OCI-LY1 (cell line): ENCODE measurements at regions not wholly inside any gene's neighbourhood (a gene's known extent, or its start where the extent isn't known, plus 50 kb on each side); places are given as distances from the start of the nearest gene placed in this dataset.

Experiments used
- H2AFZ ChIP-seq: fragments of 200-600 bp; sonication (generic), shearing (Covaris generic); 2 replicates; pipeline ENCODE4 v1.6.0; 2014; ENCODE audit warnings: antibody characterized with exemption, mild to moderate bottlenecking, low read length
- H3F3A ChIP-seq: fragments of 200-600 bp; sonication (generic), shearing (Covaris generic); 2 replicates; pipeline ENCODE4 v1.6.0; 2014; ENCODE audit warnings: mild to moderate bottlenecking, antibody characterized with exemption, low read length, moderate library complexity; ENCODE audit not compliant: insufficient read depth
- H3K27ac ChIP-seq: fragments of 200-600 bp; sonication (generic); 2 replicates; pipeline ENCODE4 v1.5.1; 2014; ENCODE audit warnings: low read length, mixed run types, mild to moderate bottlenecking, low read depth; ENCODE audit not compliant: poor library complexity, severe bottlenecking
- H3K27me3 ChIP-seq: fragments of 200-600 bp; sonication (generic); 2 replicates; pipeline ENCODE4 v1.6.0; 2014; ENCODE audit warnings: antibody characterized with exemption, mild to moderate bottlenecking, low read length, moderate library complexity; ENCODE audit not compliant: insufficient read depth
- H3K36me3 ChIP-seq: fragments of 200-600 bp; sonication (generic); 2 replicates; pipeline ENCODE4 v1.6.1; 2014; ENCODE audit warnings: mild to moderate bottlenecking, antibody characterized with exemption, low read length, moderate library complexity, mixed read lengths; ENCODE audit not compliant: insufficient read depth
- H3K4me1 ChIP-seq: fragments of 200-600 bp; sonication (generic); 2 replicates; pipeline ENCODE4 v1.5.1; 2014; ENCODE audit warnings: mild to moderate bottlenecking, low read length, moderate library complexity; ENCODE audit not compliant: insufficient read depth, severe bottlenecking
- H3K4me2 ChIP-seq: fragments of 200-600 bp; sonication (generic), shearing (Covaris generic); 2 replicates; pipeline ENCODE4 v1.6.1; 2014; ENCODE audit warnings: low read length
- H3K4me3 ChIP-seq: fragments of 200-600 bp; sonication (generic); 2 replicates; pipeline ENCODE4 v1.5.1; 2014; ENCODE audit warnings: low read length, low read depth, mild to moderate bottlenecking, mixed read lengths; ENCODE audit not compliant: poor library complexity, severe bottlenecking
- H3K79me2 ChIP-seq: fragments of 200-600 bp; shearing (Covaris generic); 2 replicates; pipeline ENCODE4 v1.6.1; 2016; ENCODE audit warnings: mixed run types, low read length, mixed read lengths; ENCODE audit not compliant: insufficient read depth
- H3K9ac ChIP-seq: fragments of 200-600 bp; sonication (generic), shearing (Covaris generic); 2 replicates; pipeline ENCODE4 v1.6.1; 2014; ENCODE audit warnings: mild to moderate bottlenecking, low read length, mixed read lengths
- H3K9me2 ChIP-seq: fragments of 200-600 bp; sonication (generic), shearing (Covaris generic); 2 replicates; pipeline ENCODE4 v1.6.1; 2014; ENCODE audit warnings: low read depth, mild to moderate bottlenecking, low read length, mixed read lengths
- H3K9me3 ChIP-seq: fragments of 200-600 bp; shearing (Covaris generic); 2 replicates; pipeline ENCODE4 v1.6.1; 2014; ENCODE audit warnings: low read length, mixed read lengths
- H4K20me1 ChIP-seq: fragments of 200-600 bp; sonication (generic), shearing (Covaris generic); 2 replicates; pipeline ENCODE4 v1.6.0; 2016; ENCODE audit warnings: mild to moderate bottlenecking, low read length; ENCODE audit not compliant: insufficient read depth
- CTCF ChIP-seq: fragments of 200-600 bp; sonication (generic), shearing (Covaris generic); IDR thresholded peaks from 2 replicates; pipeline ENCODE4 v1.5.1; 2017; ENCODE audit warnings: mild to moderate bottlenecking, antibody characterized with exemption, low read length, moderate library complexity, mixed read lengths
- EZH2 ChIP-seq: fragments of 200-600 bp; sonication (generic), shearing (Covaris generic); IDR thresholded peaks from 2 replicates; pipeline ENCODE4 v1.8.0; 2017; ENCODE audit warnings: borderline replicate concordance, mixed run types, mild to moderate bottlenecking, antibody characterized with exemption, low read length, moderate library complexity, mixed read lengths

GRCh38 chr11:15840966-15841365 lies 515.4 kb downstream of the SOX6 start:
- Histone ChIP-seq H3K9me2 (no peaks in the 10 kb centered on the region), H3K27ac (no peak overlapping the region), H4K20me1 (no peaks in the 10 kb centered on the region), H3K36me3 (no peaks in the 10 kb centered on the region), H3K79me2 (no peaks in the 10 kb centered on the region), H3K9ac (no peak overlapping the region), H3K4me1 (no peaks in the 10 kb centered on the region), H3K27me3 (no peaks in the 10 kb centered on the region), H3K4me2 (no peak overlapping the region), H2AFZ (no peak overlapping the region), H3K4me3 (no peak overlapping the region), H3K9me3 (no peaks in the 10 kb centered on the region), H3F3A (no peaks in the 10 kb centered on the region)
- no peak for TF ChIP-seq EZH2
- TF ChIP-seq CTCF = no peak

GRCh38 chr11:15841931-15842740 lies 514.2 kb downstream of the SOX6 start:
- no peak overlapping the region for H3K27ac ChIP-seq
- H3K9me2 ChIP-seq = no peaks in the 10 kb centered on the region
- no peak overlapping the region for H3K4me2 ChIP-seq
- H3K4me3 ChIP-seq = no peak overlapping the region
- no peaks in the 10 kb centered on the region for H3K9me3 ChIP-seq
- no peak overlapping the region for H2AFZ ChIP-seq
- H3K36me3 ChIP-seq = no peaks in the 10 kb centered on the region
- no peak overlapping the region for H3K9ac ChIP-seq
- no peaks in the 10 kb centered on the region for H3K79me2 ChIP-seq
- no peaks in the 10 kb centered on the region for H3K27me3 ChIP-seq
- no peaks in the 10 kb centered on the region for H3F3A ChIP-seq
- H4K20me1 ChIP-seq = no peaks in the 10 kb centered on the region
- no peaks in the 10 kb centered on the region for H3K4me1 ChIP-seq
- TF ChIP-seq CTCF = no peak
- TF ChIP-seq EZH2 = no peak

- Histone ChIP-seq H4K20me1 (no peaks in the 10 kb centered on the region), H3K27me3 (no peaks in the 10 kb centered on the region), H3K4me1 (no peaks in the 10 kb centered on the region), H3K9me2 (no peaks in the 10 kb centered on the region), H3K9me3 (no peaks in the 10 kb centered on the region), H3F3A (no peaks in the 10 kb centered on the region), H3K9ac (no peak overlapping the region), H2AFZ (no peak overlapping the region), H3K4me2 (no peak overlapping the region), H3K27ac (no peak overlapping the region), H3K36me3 (no peaks in the 10 kb centered on the region), H3K79me2 (no peaks in the 10 kb centered on the region), H3K4me3 (no peak overlapping the region)
- TF ChIP-seq CTCF (no peak), EZH2 (no peak)
These were observed 513.0 kb downstream of the SOX6 start for GRCh38 chr11:15843309-15843872.
